ENCODE measurements at regions not wholly inside any gene's neighbourhood (a gene's known extent, or its start where the extent isn't known, plus 50 kb on each side); places are given as distances from the start of the nearest gene placed in this dataset.
"Not testable (repeated sequence)": the region's sequence is repeated elsewhere in the genome, so short reads cannot be mapped to it uniquely, and the experiment has no call there.

DNA sequence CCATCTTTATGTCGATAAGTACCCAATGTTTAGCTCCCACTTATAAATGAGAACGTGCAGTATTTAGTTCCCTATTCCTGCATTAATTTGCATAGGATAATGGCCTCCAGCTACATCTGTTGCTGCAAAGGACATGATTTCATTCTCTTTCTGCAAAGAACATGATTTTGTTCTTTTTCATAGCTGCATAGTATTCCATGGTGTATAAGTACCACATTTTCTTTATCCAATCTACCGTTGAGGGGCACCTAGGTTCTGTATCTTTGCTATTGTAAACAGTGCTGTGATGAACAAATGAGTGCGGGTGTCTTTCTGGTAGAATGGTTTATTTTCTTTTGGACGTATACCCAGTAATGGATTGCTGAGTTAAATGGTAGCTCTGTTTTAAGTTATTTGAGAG lies 63.0 kb downstream of the HLX start:
- no peak for DNase-seq

GRCh38 chr1:220942914-220943313 lies 63.7 kb downstream of the HLX start:
- not testable (repeated sequence) for DNase-seq

DNA sequence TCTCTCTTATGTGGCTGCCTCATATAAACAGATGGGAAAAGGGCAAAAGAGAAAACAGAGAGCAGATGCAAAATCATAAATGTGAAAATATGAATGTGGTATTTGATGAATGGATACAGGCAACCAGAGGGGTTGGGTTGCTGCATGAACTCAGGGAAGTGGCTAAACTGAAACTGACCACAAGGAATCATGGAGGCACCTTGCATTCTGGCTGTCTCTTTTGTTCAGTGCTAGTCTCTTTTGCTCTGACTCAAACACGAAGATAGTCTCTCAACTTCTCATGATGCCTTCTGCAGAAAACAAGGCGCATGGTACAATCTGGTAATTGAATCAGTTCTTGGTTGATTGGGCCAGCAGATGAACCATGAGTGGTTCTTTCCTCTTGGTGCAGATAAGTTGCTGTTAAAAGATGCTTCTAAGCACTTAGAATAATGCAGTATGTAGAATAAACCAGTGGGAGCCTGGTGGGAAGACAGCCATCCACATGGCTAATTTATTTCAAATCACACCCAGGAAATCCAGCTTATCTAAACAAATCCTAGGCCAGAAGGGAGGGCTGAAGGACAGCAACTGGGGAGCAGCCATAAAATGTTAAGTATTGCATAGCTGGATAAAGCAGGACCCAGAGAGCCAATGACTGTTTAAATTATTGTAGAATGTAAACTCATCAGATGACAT lies 64.2 kb downstream of the HLX start:
- peak; percentile 20 for DNase-seq

GRCh38 chr1:220950576-220950975 lies 71.3 kb downstream of the HLX start:
- DNase-seq = no peak

DNA sequence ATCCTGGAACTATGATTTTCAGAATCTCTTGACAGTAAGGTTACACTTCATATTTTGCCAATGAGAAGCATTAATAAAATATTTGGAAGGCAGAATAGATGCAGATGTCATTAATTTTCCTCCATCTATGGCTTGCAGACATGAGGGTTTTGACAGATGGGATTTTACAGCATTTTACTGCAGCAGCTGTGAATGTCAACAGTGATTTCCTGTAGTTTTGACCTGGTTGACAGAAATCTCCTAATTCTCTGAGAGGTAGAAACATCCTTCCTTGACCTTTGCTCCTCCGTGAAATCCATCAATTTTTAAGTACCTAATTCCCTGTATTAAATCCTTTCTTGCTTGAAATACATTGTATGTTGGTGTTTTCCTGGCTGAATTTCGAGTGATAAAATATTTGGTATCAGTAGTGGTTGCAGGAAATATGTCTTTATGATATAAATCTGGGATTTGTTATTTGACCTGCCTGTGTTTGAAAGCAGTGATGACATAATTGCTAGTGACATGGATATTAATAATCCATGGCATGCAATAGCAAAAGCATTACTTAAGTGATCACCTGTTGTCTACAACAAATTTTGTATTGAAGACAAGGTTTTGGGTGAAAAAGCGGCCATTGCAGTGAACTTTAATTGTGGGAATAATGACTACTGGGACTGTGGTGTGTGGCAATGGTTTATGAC lies 73.9 kb downstream of the HLX start:
- peak; percentile 75 for DNase-seq

DNA sequence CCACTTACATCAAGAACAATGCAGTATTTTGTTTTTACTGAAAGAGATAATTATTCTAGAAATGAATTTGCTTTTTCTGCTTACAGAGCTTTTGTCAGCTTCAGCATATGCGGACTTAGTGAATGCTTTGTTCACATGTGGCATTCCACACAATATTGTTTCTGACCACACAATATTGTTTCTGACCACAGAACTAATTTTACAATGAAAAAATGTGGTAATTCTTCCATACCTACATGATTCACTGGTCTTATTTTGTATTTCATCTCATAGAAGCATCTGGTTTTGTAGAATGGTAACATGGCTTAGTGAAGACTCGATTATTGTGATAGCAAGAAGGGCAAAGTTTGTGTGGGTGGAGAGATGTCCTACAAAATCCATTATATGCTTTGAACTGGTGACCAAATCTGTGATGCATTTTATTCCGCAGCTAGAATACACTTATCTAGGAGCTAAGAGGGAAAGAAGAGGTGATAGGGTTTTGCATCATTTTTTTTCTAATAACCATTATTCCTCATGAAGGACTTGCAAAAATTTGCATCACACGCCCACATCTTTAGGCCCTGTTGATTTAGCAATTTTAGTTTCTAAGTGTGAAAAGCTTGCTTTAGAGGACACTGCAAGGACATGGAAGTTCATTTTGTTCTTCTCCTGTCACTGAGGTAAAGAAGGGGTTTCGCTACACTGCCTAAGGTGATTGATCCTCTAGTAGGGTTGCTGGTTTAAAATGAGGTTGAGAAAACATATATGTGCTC lies 75.3 kb downstream of the HLX start:
- DNase-seq = no peak

DNA sequence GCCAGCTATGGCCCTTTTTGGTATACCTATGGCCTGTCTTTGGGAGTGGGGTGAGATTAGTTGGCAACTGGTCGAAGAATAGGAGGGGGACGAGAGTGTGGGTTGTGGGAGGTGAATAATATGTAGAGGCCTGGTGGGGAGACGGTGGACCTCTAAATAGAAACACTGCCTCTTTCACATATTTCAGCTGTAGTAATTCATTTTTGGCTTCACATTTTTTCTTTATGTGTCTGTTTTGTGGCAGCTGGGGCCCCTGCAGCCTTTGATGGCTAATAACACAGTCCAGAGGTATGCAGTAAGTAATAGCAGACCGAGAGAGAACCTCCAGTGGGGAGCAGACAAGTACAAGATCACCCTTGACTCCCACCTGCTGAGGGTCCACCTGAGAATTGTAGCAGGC lies 75.9 kb downstream of the HLX start:
- DNase-seq = no peak

- no peak for DNase-seq
Measured at GRCh38 chr1:220956501-220957232, 77.4 kb downstream of the HLX start.

DNA sequence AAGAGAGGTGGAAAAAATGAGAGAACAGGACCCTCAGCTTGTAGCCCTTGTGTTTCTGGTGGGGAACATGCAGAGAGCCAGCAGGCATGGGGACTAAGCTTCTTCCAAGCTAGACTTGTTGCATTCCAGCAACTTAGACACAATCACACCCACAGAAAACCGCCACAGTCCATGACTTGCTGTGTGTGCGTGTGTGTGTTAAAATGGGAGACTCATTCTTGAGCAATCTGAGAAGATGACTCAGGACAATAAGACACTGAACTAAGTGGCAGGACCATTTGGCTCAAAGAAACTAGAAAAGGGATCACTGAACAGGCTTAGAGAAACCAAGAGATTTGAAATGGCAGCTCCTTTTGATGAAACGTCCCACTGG lies 78.0 kb downstream of the HLX start:
- DNase-seq = no peak

GRCh38 chr1:220958234-220958633 lies 79.0 kb downstream of the HLX start:
- no peak for DNase-seq

GRCh38 chr1:220962031-220962751 lies 82.9 kb downstream of the HLX start:
- no peak for DNase-seq

DNA sequence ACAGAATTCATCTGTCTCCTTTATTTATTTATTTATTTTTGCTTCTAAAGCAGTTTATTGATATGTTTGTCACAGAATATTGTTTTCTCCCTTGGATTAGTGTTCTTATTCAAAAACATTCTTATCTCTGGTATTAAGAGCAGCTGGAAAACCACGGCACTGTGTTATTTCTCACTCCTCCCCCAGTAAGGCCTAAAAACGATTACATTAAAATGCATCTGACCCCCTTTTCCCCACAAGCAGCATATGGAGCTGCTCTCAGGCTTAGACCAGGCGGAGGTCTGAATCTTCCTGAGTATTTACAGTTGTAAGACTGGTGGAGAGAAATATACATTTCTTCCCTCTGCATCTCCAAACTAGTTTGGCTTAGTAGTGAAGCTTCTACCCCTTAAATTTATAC lies 86.8 kb downstream of the HLX start:
- DNase-seq = no peak

GRCh38 chr1:220966473-220966872 lies 87.2 kb downstream of the HLX start:
- no peak for DNase-seq

DNA sequence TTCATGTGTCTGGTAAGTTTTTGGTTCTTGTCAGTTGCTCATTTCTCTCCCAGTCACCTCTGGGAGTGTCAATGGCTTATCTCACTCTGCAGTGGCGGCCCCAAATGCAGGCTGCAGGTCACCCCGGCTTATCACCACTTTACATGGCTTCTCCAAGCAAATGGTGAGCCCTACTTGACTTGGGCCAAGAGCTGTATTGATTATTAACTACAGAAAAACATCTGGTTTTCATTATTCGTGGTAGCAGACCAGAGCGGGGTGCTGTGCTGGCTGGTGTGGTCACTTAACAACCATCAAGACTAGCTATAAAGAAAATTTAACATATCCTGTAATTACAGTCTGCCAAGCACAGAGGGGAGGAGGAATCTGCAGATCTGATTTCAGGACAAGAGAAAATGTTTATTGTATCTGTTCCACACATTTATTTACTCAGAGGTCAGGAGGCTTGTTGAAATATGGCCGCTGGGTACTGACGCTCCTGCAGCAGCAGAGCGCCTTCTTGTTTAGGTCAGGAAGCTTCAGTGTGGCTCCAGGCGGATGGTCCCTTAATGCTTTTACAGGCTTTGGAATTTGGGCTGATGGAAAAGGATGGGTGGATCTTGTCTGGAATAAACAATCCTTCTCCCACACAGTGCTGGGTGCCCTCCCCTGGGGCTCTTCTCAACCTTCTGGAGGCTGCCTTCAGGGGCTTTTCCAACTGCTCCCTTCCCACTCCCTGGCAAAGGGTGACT lies 87.8 kb downstream of the HLX start:
- no peak for DNase-seq

DNA sequence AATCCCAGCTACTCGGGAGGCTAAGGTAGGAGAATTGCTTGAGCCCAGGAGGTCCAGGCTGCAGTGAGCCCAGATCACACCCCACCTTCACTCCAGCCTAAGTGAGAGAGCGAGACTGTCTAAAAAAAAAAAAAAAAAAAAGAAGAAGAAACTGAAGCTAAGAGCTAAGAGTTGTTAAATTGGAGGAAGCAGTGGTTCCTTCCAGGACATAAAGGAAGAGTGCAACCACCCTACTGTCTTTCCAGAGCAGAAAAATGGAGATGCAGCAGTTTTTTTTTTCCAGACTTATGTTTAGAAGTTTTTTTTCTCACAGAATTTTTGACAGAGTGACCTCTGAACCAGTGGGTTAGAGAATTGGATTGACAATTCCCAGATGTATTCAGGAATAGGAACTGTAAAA lies 88.7 kb downstream of the HLX start:
- DNase-seq = no peak

DNA sequence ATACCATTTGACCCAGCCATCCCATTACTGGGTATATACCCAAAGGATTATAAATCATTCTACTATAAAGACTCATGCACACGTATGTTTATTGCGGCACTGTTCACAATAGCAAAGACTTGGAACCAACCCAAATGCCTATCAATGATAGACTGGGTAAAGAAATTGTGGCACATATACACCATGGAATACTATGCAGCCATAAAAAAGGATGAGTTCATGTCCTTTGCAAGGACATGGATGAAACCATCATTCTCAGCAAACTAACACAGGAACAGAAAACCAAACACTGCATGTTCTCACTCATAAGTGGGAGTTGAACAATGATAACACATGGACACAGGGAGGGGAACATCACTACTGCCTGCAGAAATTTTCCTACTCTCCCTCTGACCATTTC lies 90.0 kb downstream of the HLX start:
- DNase-seq = not testable (repeated sequence)

- DNase-seq = no peak
Measured at GRCh38 chr1:220970311-220970710, 91.1 kb downstream of the HLX start.

- no peak for DNase-seq
Measured at GRCh38 chr1:220971221-220971620, 92.0 kb downstream of the HLX start.

- DNase-seq = no peak
Measured at GRCh38 chr1:220974431-220974830, 95.2 kb downstream of the HLX start.

DNA sequence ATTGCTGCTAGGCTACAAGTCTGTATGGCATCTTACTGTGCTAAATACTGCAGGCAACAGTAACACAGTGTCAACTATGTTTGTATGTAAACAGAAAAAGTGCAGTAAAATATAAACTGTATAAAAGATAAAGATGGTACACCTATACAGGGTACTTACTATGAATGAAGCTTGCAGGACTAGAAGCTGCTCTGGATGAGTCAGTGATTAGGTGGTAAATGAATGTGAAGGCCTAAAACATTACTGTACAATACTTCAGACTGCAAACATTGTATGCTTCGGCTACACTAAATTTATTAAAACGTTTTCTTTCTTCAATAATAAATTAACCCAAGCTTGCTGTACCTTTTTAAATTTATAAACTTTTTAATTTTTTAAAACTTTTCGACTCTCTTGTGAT lies 97.1 kb downstream of the HLX start:
- DNase-seq = no peak

DNA sequence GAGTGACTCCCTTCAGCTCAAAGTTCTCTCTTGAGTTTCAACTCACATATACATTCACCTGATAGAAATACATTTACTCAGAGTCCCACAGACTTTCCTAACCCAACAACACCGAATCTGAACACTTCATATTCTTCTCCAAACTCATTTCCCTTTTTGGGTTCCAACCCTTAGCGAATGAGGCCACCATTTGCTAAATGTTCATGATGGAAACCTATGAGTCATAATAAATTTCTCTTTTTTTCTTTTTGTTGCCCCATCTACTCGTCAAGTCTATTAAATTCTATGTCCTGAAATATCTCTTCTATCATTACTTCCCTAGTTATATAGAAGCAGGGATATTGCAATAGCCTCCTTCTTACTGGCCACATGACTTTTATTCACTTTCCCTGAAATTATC lies 100.1 kb downstream of the HLX start:
- DNase-seq = no peak

GRCh38 chr1:220982686-220983085 lies 103.4 kb downstream of the HLX start:
- DNase-seq = no peak

Measured in NCI-H1694 (cell line).